ENCODE measurements at regions not wholly inside any gene's neighbourhood (a gene's known extent, or its start where the extent isn't known, plus 50 kb on each side); places are given as distances from the start of the nearest gene placed in this dataset.
"Not testable (repeated sequence)": the region's sequence is repeated elsewhere in the genome, so short reads cannot be mapped to it uniquely, and the experiment has no call there.

GRCh38 chr5:34096033-34096432 lies 53.0 kb upstream of the C1QTNF3 start:
- not testable (repeated sequence) for FAIRE-seq

- not testable (repeated sequence) for FAIRE-seq
These were observed 56.9 kb upstream of the C1QTNF3 start for GRCh38 chr5:34099891-34100290.

- FAIRE-seq = not testable (repeated sequence)
These were observed 58.6 kb upstream of the C1QTNF3 start for GRCh38 chr5:34101567-34101966.

DNA sequence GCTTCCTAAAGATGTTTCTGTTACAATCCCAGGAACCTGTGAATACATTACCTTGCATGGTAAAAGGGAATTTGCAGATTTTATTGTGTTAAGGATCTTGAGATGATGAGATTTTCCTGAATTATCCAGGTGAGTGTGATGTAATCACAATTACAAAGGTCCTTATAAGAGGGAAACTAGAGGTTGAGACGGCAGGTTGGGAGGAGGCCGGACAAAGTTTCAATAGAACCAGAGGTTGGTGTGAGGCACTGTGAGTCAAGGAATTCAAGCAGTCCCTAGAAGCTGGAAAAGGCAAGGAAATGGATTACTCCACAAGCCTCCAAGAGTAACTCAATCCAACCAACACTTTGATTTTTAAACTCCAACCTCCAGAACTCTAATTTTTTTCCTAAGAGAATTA lies 65.9 kb upstream of the C1QTNF3 start:
- FAIRE-seq = not testable (repeated sequence)

DNA sequence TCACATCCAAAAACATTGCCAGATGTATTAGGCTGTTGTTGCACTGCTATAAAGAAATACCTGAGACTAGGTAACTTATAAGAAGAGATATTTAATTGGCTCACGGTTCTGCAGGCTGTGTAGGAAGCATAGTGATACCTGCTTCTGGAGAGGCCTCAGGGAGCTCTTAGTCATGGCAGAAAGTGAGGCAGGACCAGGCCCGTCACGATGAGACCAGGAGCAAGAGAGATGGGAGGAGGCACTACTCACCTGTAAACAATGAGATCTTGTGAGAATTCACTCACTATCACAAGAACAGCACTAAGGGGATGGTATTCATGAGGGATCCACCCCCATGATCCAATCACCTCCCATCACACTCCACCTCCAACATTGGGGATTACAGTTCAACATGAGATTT lies 81.3 kb upstream of the C1QTNF3 start:
- FAIRE-seq = not testable (repeated sequence)

DNA sequence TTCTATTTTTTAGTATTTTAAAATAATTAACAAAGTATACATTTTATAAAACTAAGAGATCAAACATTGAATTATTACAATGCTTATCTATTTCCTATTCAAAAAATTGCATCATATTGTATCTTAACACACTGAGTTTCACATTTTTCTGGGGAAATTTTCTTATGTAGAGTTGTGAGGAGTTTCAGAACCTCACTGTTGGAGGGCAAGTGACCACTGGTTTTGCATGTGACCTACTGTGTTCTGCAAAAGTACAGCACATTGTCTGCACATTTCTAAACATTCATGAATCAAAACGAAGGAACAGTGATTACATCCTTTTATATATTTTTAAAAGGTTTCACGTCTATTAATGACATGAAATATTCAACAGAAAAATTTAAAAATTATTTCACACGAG lies 82.3 kb upstream of the C1QTNF3 start:
- not testable (repeated sequence) for FAIRE-seq

DNA sequence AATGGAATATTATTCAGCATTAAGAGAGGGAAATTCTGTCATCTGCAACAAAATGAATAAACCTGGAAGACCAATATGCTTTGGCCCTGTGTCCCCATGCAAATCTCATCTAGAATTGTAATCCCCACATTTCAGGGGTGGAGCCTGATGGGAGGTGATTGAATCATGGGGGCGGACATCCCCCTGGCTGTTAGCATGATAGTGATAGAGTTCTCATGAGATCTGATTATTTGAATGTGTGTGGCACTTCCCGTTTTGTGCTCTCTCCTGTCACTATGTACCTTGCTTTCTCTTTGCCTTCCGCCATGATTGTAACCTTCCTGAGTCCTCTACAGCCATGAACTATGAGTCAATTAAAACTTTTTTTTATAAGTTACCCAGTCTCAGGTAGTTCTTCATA lies 83.7 kb upstream of the C1QTNF3 start:
- FAIRE-seq = not testable (repeated sequence)

DNA sequence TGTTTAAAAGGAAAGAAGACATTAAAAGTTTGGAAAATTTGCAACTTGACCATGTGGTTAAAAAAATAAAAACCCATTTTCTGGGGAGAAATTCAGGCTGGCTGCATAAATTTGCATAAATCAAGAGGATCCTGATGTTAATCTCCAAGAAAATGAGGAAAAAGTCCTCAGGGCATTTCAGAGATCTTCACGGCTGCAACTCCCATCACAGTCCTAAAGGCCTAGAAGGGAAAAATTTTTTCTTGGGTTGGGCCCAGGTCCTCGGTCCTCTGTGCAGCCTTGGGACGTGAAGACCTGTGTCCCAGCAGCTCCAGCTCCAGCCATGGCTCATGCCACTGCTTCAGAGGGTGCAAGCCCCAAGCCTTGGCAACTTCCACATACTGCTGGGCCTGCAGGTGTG lies 84.8 kb upstream of the C1QTNF3 start:
- FAIRE-seq = not testable (repeated sequence)

DNA sequence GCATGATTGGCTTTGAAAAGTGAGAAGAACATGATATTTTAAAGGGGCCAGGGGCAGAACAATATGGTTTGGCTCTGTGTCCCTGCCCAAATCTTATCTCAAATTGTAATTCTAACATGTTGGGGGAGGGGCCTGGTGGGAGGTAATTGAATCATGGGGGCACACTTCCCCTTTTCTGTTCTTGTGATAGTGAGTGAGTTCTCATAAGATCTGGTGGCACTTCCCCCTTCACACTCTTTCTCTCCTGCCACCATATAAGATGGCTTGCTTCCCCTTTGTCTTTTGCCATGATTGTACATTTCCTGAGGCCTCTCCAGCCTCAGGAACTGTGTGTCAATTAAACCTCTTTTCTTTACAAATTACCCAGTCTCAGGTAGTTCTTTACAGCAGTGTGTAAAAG lies 85.9 kb upstream of the C1QTNF3 start:
- FAIRE-seq = not testable (repeated sequence)

GRCh38 chr5:34154988-34155387 lies 112.0 kb upstream of the C1QTNF3 start:
- not testable (repeated sequence) for FAIRE-seq

DNA sequence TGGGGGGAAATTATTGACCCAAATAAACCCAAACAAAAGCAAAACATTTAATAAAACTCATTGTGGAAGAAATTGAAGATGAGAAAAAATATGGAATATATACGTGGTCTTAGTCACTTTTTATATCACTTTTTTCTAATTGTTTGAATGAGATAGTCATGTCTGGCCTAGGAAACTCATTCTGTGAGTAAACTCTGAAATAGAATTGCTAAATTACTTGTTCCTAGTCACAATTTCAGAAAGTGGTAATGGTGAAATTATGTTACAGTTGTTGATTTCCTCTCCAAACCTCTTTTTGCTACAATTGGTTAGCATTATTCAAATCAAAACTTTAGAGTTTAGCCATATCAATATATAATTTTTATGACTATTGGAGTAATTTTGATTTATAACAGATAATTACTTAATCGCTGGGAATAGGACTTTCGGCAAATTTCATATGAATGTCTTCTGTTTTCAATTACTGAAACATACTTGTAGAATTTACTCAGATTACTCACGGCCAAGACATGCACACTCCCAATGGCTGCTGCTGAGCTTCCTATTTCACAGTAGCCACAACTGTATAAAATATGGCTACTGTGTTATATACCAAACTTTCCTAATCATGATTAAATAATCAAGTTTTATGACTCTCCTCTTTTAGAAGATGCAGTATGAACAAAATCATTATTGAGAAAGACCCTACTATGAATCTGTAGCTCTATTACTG lies 113.8 kb upstream of the C1QTNF3 start:
- not testable (repeated sequence) for FAIRE-seq

DNA sequence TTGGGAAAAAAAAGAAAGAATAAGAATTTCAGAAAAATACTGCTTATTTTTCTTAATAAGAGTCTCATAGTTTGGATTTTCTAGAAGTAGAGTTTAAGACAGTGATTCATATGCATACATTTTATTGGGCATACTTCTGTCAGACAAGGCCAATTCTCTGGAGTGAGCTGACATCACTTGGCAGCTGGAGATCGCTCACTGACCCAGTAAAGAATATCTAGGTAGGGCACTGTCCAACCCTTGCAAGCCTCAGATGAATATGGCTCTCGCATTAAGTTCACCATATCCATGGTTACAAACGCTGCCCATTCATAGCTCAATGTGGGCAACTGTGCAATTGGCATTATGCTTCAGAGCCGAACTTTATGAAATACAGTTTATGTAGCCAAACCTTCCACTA lies 117.9 kb upstream of the C1QTNF3 start:
- not testable (repeated sequence) for FAIRE-seq

DNA sequence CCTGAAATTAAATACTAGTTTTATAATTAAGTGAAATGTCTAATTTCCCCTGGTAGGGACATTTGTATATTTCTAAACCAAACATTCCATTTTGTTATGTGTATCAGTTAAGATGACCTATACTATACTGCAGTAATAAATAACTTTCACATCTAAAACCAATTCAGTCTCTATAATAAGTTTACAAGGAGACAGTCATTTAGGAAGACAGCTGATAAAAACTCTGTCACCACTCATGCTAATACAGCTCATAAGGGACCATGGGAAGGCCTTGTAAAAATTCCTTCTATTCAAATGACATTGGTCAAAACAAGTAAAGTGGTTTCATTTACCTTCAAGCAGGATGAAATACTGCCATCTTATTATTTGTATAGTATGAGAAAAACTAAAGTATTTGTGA lies 128.4 kb upstream of the C1QTNF3 start:
- not testable (repeated sequence) for FAIRE-seq

GRCh38 chr5:34179453-34180190 lies 136.6 kb upstream of the C1QTNF3 start:
- FAIRE-seq = not testable (repeated sequence)

GRCh38 chr5:34180225-34180624 lies 137.2 kb upstream of the C1QTNF3 start:
- FAIRE-seq = not testable (repeated sequence)

GRCh38 chr5:34180940-34181614 lies 138.1 kb upstream of the C1QTNF3 start:
- FAIRE-seq = not testable (repeated sequence)

GRCh38 chr5:34185005-34185404 lies 142.0 kb upstream of the C1QTNF3 start:
- not testable (repeated sequence) for FAIRE-seq

DNA sequence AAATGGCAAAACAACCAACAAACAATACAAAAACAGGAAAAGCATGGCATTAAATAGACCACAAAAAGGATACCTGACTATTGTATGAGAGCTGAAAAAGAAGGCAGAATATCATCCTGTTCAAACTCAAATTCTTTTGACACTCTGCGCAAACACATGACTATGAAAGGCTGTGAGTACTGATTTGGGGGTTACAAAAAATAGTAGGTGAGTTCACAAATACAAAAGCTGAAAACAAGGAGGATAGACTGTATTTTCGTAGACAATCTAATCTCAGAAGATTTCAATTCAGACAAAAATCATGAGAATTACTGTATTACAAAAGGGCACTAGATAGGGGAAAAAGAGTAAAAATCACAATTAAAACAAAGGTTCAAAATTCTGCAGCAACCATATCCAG lies 142.6 kb upstream of the C1QTNF3 start:
- not testable (repeated sequence) for FAIRE-seq

DNA sequence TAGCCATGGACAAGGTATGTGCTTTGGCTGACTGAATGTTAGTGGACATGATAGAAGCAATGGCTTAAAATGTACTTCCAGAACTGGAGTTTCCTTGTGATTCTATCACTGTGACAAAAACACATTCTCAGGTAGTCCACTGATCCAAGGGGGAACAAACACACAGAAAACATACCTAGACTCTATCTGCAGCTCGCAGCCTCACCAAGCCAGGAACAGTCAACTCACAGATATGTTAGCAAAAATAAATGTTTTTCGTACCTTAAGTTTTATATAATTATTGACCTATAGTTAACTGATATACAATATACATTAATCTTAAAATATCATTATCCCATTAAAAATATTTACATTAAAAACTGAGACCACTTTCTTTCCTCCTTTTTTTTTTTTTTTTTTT lies 143.1 kb upstream of the C1QTNF3 start:
- not testable (repeated sequence) for FAIRE-seq

GRCh38 chr5:34186865-34187264 lies 143.9 kb upstream of the C1QTNF3 start:
- FAIRE-seq = not testable (repeated sequence)

DNA sequence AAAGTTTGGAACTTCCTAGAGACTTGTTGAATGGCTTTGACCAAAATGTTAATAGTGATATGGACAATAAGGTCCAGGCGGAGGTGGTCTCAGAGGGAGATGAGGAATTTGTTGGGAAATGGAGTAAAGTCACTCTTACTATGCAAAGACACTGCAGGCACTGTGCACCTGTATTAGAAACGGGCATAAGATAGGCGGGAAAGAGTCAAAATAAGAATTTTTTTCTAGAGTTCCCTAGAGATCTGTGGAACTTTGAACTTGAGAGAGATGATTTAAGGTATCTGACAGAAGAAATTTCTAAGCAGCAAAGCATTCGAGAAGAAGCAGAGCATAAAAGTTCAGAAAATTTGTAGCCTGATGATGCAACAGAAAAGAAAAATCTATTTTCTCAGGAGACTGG lies 144.4 kb upstream of the C1QTNF3 start:
- FAIRE-seq = not testable (repeated sequence)

DNA sequence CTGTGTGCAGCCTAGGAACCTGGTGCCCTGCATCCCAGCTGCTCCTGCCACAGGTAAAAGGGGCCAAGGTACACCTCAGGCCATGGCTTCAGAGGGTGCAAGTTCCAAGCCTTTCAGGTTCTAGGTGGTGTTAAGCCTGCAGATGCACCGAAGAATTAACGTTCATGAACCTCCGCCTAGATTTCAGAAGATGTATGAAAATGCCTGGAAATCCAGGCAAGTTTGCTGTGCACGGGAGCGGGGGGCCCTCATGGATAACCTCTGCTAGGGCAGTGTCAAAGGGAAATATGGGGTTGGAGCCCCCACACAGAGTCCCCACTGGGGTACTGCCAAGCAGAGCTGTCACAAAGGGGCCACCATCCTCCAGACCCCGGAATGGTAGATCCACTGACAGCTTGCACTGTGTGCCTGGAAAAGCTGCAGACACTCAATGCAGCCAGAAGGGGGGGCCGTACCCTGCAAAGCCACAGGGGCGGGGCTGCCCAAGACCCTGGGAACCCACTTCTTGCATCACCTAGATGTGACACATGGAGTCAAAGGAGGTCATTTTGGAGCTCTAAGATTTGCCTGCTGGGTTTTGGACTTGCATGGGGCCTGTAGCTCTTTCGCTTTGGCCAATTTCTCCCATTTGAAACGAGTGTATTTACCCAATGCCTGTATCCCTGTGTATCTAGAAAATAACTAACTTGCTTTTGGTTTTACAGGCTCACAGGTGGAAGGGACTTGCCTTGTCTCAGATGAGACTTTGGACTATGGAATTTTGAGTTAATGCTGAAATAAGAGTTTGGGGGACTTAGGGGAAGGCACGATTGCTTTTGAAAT lies 145.2 kb upstream of the C1QTNF3 start:
- not testable (repeated sequence) for FAIRE-seq

DNA sequence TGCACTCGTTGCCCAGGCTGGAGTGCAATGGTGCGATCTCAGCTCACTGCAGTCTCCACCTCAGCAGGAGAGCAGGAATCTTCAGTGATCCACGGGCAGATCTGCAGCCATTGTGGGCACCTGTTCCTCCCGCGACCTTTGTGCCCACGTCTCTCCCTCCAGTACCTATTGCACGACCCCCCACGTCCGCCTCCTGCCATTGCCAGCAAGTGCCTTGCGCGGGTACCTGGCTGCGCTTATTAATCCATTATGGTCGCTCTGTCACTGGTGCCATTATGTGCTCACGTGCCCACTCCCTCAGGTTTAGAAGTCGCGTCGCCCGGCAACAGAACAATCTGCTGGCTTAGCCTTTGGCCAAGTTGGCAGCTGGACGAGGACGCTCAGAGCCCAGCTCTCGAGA lies 146.2 kb upstream of the C1QTNF3 start:
- not testable (repeated sequence) for FAIRE-seq
